ENCODE measurements at regions not wholly inside any gene's neighbourhood (a gene's known extent, or its start where the extent isn't known, plus 50 kb on each side); places are given as distances from the start of the nearest gene placed in this dataset.

DNA sequence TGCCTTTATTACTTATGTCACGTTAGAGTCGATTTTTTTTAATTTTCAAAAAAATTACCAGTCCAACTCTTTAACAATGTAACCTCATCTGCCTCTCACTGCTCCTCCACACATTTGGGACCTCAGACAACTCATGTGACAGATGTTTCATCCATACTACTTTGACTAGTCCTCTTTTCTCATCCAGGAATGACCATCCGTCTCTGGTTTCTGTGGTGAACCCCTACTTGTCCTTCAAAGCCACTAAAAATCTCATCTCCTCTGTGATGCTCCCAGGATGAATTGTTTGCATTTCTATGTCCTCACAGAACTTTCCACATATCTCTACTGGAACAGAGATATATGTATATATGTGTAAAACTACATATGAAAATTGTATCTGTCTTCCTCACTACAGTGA is 149.8 kb upstream of the ZNF462 start:
- FAIRE-seq = no peak
- Histone ChIP-seq H3K27me3 (ENCODE audit: control insufficient read depth, insufficient read depth, low read length) (no peaks in the 10 kb centered on the region), H3K4me3 (ENCODE audit: low read depth, low read length) (no peak overlapping the region), H3K36me3 (ENCODE audit: control insufficient read depth, insufficient read depth, low read length) (no peaks in the 10 kb centered on the region)
- no peak for DNase-seq (ENCODE audit: low read depth)
- TF ChIP-seq, protein P1, sequence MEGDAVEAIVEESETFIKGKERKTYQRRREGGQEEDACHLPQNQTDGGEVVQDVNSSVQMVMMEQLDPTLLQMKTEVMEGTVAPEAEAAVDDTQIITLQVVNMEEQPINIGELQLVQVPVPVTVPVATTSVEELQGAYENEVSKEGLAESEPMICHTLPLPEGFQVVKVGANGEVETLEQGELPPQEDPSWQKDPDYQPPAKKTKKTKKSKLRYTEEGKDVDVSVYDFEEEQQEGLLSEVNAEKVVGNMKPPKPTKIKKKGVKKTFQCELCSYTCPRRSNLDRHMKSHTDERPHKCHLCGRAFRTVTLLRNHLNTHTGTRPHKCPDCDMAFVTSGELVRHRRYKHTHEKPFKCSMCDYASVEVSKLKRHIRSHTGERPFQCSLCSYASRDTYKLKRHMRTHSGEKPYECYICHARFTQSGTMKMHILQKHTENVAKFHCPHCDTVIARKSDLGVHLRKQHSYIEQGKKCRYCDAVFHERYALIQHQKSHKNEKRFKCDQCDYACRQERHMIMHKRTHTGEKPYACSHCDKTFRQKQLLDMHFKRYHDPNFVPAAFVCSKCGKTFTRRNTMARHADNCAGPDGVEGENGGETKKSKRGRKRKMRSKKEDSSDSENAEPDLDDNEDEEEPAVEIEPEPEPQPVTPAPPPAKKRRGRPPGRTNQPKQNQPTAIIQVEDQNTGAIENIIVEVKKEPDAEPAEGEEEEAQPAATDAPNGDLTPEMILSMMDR (IDR thresholded peaks at IDR 0.05; ENCODE audit: insufficient read depth, low read length, severe bottlenecking) = no peak

DNA sequence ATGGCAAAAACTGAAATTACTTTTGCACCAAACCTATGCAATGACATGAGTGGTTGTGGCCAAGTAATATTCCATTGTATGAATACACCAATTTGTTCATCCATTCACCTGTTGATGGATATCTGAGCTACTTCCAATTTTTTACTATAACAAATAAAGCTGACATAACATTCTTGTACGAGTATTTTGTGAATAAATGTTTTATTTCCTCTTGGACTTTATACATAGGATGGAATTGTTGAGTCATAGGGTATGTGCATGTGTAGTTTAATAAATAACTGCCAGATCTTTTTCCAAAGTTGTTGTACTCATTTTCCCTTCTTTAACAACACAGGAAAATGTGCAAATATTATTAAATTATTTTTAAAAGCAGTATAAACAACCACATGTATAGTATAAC is 146.1 kb upstream of the ZNF462 start:
- Histone ChIP-seq H3K4me3 (ENCODE audit: low read depth, low read length) (no peak overlapping the region), H3K36me3 (ENCODE audit: control insufficient read depth, insufficient read depth, low read length) (no peaks in the 10 kb centered on the region), H3K27me3 (ENCODE audit: control insufficient read depth, insufficient read depth, low read length) (no peaks in the 10 kb centered on the region)
- DNase-seq (ENCODE audit: low read depth) (no peak), FAIRE-seq (no peak)
- TF ChIP-seq, protein P1 (IDR thresholded peaks at IDR 0.05; ENCODE audit: insufficient read depth, low read length, severe bottlenecking) = no peak

DNA sequence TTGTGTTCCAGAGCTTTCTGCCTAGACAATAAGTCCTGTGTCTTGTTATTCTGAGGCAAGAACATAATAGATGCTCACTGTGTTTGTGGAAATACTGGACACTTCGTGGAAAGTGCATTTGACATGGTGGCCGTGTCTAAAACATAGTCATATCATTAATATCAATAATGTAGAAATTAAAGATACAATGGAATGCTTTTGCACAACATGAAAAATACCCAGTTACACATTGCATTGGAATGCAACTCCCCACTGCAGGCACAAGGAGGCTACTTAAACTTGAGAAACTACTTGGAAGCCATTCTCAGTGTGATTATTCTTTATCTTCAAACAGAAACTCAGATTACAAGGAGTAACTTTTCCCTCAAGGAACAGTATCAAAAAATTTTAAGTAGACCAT is 145.3 kb upstream of the ZNF462 start:
- H3K27me3 ChIP-seq (ENCODE audit: control insufficient read depth, insufficient read depth, low read length) = no peaks in the 10 kb centered on the region
- H3K36me3 ChIP-seq (ENCODE audit: control insufficient read depth, insufficient read depth, low read length) = no peaks in the 10 kb centered on the region
- DNase-seq (ENCODE audit: low read depth) (peak; percentile 90), FAIRE-seq (no peak)
- H3K4me3 ChIP-seq (ENCODE audit: low read depth, low read length) = no peak overlapping the region
- TF ChIP-seq, protein P1 (IDR thresholded peaks at IDR 0.05; ENCODE audit: insufficient read depth, low read length, severe bottlenecking) = no peak

DNA sequence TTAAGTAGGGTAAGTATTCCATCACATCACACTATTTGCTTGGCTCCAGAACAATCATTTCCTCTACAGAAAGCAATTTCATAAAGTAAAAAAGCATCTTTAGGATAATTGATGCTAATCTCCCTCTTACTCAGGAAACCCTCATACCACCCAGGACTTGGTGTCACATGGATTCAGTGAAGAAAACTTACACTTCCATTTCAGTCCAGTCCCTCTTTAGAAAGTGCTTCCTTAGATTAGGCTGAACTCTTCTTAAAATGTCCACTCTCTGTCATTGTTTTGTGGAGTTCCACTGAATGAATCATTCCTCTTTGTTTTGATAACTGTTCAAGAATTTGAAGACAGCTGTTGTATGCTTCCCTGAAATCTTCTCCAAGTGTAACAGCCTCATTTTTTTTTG is 144.0 kb upstream of the ZNF462 start:
- no peaks in the 10 kb centered on the region for H3K36me3 ChIP-seq (ENCODE audit: control insufficient read depth, insufficient read depth, low read length)
- FAIRE-seq (no peak), DNase-seq (ENCODE audit: low read depth) (peak; percentile 46)
- H3K27me3 ChIP-seq (ENCODE audit: control insufficient read depth, insufficient read depth, low read length) = no peaks in the 10 kb centered on the region
- TF ChIP-seq, protein P1 (IDR thresholded peaks at IDR 0.05; ENCODE audit: insufficient read depth, low read length, severe bottlenecking) = no peak
- H3K4me3 ChIP-seq (ENCODE audit: low read depth, low read length) = no peak overlapping the region

DNA sequence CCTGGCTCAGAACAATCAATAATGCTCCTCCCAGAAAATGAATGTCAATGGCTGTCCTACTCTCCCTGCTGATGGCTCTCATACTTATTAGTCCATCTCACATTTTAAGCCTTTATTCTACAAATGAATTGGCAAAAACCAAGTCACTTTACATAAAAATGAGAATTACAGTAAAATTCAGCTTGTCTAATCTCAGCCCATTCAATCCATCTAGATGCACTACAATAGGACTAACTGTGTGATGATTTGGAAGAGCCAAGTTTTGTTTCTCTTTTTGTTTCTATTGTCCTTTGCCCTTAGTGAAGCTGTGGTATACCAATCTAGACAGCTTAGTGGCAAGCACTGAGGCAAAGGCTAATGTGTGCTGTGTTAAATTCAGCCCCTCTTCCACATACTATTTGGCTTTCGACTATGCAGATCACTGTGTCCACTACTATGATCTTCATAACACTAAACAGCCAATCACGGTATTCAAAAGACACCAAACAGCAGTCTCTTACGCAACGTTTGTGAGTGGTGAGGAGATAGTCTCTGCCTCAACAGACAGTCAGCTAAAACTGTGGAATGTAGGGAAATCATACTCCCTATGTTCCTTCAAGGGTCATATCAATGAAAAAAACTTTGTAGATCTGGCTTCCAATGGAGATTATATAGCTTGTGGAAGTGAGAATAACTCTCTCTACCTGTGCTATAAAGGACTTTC is 140.8 kb upstream of the ZNF462 start:
- Histone ChIP-seq H3K4me3 (ENCODE audit: low read depth, low read length) (no peak overlapping the region), H3K36me3 (ENCODE audit: control insufficient read depth, insufficient read depth, low read length) (no peaks in the 10 kb centered on the region), H3K27me3 (ENCODE audit: control insufficient read depth, insufficient read depth, low read length) (no peaks in the 10 kb centered on the region)
- TF ChIP-seq, protein P1 (IDR thresholded peaks at IDR 0.05; ENCODE audit: insufficient read depth, low read length, severe bottlenecking) = no peak
- DNase-seq (ENCODE audit: low read depth) (no peak), FAIRE-seq (no peak)

DNA sequence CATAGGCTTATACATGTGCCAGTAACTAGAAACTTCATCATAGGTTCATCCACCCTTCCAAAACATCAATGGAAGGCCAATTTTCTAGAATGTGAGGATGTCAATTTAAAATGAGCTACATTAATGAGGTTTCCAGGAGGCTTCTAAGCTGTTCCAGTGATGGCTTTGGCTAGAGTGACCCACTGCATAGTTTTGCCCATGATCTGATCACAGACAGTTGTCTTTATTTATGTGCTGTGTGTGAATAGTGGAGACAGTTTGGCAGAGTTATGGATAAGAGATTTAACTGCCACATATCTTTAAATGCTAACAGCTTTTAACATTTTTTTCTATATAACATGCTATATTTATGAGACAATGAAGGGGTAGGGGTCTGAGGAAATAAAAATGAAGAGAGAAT is 139.0 kb upstream of the ZNF462 start:
- Histone ChIP-seq H3K27me3 (ENCODE audit: control insufficient read depth, insufficient read depth, low read length) (no peaks in the 10 kb centered on the region), H3K36me3 (ENCODE audit: control insufficient read depth, insufficient read depth, low read length) (no peaks in the 10 kb centered on the region), H3K4me3 (ENCODE audit: low read depth, low read length) (no peak overlapping the region)
- DNase-seq (ENCODE audit: low read depth) (no peak), FAIRE-seq (no peak)
- TF ChIP-seq, protein P1 (IDR thresholded peaks at IDR 0.05; ENCODE audit: insufficient read depth, low read length, severe bottlenecking) = no peak
